Retinal pigment epithelial cell (primary cell): ENCODE measurements at regions not wholly inside any gene's neighbourhood (a gene's known extent, or its start where the extent isn't known, plus 50 kb on each side); places are given as distances from the start of the nearest gene placed in this dataset.

Experiments
- DNase-seq: peaks from one replicate; pipeline ENCODE4 v3.0.0-alpha.2; 2010; ENCODE audit warnings: low read depth
- H3K4me3 ChIP-seq: 2 replicates; pipeline ENCODE4 v1.5.1; 2011; ENCODE audit warnings: mild to moderate bottlenecking, low read length, control low read depth, moderate library complexity
- TF ChIP-seq, protein P1 (sequence below): conservative IDR thresholded peaks from 2 replicates; pipeline ENCODE4 v1.5.1; 2011; ENCODE audit warnings: low read depth, low read length, control low read depth, inconsistent platforms

DNA sequence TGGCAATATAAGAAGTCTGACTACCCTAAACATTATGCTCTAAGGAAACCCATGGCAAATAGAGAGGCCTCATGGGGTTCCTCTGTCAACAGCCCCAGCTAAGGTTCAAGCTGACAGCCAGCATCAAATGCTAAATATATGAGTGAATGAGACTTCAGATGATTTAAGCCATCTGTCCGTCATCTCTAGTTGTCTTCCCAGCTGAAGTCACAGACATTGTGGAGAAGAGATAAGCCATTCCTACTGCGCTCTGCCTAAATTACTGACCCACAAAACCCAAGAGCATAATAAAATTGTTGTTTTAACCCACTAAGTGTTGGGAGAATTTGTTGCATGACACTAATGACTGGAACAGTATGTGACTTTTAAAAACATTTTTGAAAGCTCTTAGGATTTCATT lies 87.3 kb upstream of the IGSF10 start:
- TF ChIP-seq, protein P1, sequence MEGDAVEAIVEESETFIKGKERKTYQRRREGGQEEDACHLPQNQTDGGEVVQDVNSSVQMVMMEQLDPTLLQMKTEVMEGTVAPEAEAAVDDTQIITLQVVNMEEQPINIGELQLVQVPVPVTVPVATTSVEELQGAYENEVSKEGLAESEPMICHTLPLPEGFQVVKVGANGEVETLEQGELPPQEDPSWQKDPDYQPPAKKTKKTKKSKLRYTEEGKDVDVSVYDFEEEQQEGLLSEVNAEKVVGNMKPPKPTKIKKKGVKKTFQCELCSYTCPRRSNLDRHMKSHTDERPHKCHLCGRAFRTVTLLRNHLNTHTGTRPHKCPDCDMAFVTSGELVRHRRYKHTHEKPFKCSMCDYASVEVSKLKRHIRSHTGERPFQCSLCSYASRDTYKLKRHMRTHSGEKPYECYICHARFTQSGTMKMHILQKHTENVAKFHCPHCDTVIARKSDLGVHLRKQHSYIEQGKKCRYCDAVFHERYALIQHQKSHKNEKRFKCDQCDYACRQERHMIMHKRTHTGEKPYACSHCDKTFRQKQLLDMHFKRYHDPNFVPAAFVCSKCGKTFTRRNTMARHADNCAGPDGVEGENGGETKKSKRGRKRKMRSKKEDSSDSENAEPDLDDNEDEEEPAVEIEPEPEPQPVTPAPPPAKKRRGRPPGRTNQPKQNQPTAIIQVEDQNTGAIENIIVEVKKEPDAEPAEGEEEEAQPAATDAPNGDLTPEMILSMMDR: no peak
- no peak for DNase-seq
- no peak overlapping the region for H3K4me3 ChIP-seq

DNA sequence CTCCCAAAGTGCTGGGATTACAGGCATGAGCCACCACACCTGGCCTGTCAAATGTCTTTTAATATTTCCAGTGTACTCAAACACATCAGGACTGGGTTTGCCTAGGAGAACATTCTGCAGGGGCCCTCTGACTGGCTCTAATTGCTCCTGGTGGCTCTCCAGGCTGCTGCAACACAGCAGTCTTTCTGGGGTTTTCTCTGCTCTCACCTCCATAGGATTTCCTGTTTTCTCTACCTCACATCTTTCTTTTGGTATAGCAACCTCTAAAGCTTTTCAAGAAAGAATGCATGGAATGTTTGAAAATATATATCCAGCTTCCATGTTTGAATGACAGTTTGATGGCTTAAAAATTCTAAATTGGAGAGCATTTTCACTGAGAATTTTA lies 83.3 kb upstream of the IGSF10 start:
- TF ChIP-seq, protein P1: peak; percentile 6
- no peak overlapping the region for H3K4me3 ChIP-seq
- no peak for DNase-seq

GRCh38 chr3:151541178-151541577 lies 80.3 kb upstream of the IGSF10 start:
- no peak for DNase-seq

DNA sequence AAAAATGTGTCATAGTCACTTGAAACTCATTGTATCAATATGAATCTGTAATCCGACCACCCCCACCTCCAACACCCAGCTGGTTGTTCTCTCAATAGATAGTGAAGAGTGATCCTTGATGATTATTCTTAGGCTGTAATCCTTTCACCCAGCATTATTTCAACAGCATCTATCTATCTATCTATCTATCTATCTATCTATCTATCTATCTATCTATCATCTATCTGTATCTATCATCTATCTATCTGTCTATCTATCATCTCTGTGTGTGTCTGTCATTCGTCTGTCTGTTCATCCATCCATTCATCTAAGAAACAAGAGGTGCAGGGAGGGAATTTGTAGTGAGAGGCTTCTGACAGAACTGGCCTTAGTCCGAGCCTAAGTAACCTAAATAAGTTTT lies 78.7 kb upstream of the IGSF10 start:
- TF ChIP-seq, protein P1: no peak
- no peak overlapping the region for H3K4me3 ChIP-seq
- DNase-seq: no peak

More at GRCh38 chr3:151541178-151541577, 80.3 kb upstream of the IGSF10 start:
- TF ChIP-seq, protein P1: no peak
- no peak overlapping the region for H3K4me3 ChIP-seq

- no peak for DNase-seq
- H3K4me3 ChIP-seq: no peak overlapping the region
- TF ChIP-seq, protein P1: no peak
These were observed 77.9 kb upstream of the IGSF10 start for GRCh38 chr3:151538456-151539393.

DNA sequence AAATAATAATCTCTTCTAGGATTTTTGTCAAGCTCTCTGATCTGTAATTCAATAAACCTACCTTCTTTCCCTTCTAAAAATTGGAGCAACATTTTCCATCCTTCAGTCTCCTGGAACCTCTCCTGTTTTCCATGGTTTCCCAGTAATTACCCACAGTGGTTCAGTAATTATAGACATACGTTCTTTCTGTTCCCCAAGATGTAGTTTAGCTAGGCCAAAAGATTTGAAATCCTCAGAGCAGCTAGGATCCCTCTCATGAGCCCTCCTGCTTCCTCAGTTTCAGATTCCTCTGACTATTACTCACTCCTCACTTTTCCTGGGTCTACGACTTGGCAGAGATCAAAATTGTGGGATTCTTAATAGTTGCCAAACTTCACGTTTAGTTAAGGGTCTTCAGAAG lies 76.9 kb upstream of the IGSF10 start:
- TF ChIP-seq, protein P1: no peak
- H3K4me3 ChIP-seq: no peak overlapping the region
- DNase-seq: no peak

- DNase-seq: no peak
- TF ChIP-seq, protein P1: no peak
- no peak overlapping the region for H3K4me3 ChIP-seq
These were observed 65.9 kb upstream of the IGSF10 start for GRCh38 chr3:151526757-151527156.
